ENCODE measurements at regions not wholly inside any gene's neighbourhood (a gene's known extent, or its start where the extent isn't known, plus 50 kb on each side); places are given as distances from the start of the nearest gene placed in this dataset.
"Not testable (repeated sequence)": the region's sequence is repeated elsewhere in the genome, so short reads cannot be mapped to it uniquely, and the experiment has no call there.

- no peak for DNase-seq (ENCODE audit: low spot score)
Measured at GRCh38 chr20:47863315-47863965, 78.2 kb upstream of the SULF2 start.

GRCh38 chr20:47862574-47863240 is 77.4 kb upstream of the SULF2 start:
- no peak for DNase-seq (ENCODE audit: low spot score)

- no peak for DNase-seq (ENCODE audit: low spot score)
Measured at GRCh38 chr20:47861116-47861515, 75.8 kb upstream of the SULF2 start.

- no peak for DNase-seq (ENCODE audit: low spot score)
Measured at GRCh38 chr20:47860049-47860830, 75.0 kb upstream of the SULF2 start.

- no peak for DNase-seq (ENCODE audit: low spot score)
Measured at GRCh38 chr20:47859278-47859677, 74.0 kb upstream of the SULF2 start.

- DNase-seq (ENCODE audit: low spot score): no peak
Measured at GRCh38 chr20:47857569-47858464, 72.5 kb upstream of the SULF2 start.

- no peak for DNase-seq (ENCODE audit: low spot score)
Measured at GRCh38 chr20:47857187-47857568, 71.9 kb upstream of the SULF2 start.

- DNase-seq (ENCODE audit: low spot score): no peak
Measured at GRCh38 chr20:47855799-47856198, 70.5 kb upstream of the SULF2 start.

GRCh38 chr20:47854687-47855212 is 69.5 kb upstream of the SULF2 start:
- DNase-seq (ENCODE audit: low spot score): peak; percentile 62

GRCh38 chr20:47851774-47852173 is 66.5 kb upstream of the SULF2 start:
- no peak for DNase-seq (ENCODE audit: low spot score)

- DNase-seq (ENCODE audit: low spot score): no peak
Measured at GRCh38 chr20:47850146-47850545, 64.9 kb upstream of the SULF2 start.

GRCh38 chr20:47849596-47849995 is 64.3 kb upstream of the SULF2 start:
- no peak for DNase-seq (ENCODE audit: low spot score)

GRCh38 chr20:47849006-47849405 is 63.7 kb upstream of the SULF2 start:
- no peak for DNase-seq (ENCODE audit: low spot score)

GRCh38 chr20:47848534-47848933 is 63.3 kb upstream of the SULF2 start:
- DNase-seq (ENCODE audit: low spot score): not testable (repeated sequence)

- DNase-seq (ENCODE audit: low spot score): no peak
Measured at GRCh38 chr20:47847884-47848485, 62.7 kb upstream of the SULF2 start.

GRCh38 chr20:47847220-47847619 is 61.9 kb upstream of the SULF2 start:
- DNase-seq (ENCODE audit: low spot score): not testable (repeated sequence)

GRCh38 chr20:47846651-47847050 is 61.4 kb upstream of the SULF2 start:
- DNase-seq (ENCODE audit: low spot score): not testable (repeated sequence)

- not testable (repeated sequence) for DNase-seq (ENCODE audit: low spot score)
Measured at GRCh38 chr20:47845382-47845977, 60.2 kb upstream of the SULF2 start.

- DNase-seq (ENCODE audit: low spot score): not testable (repeated sequence)
Measured at GRCh38 chr20:47844568-47844906, 59.3 kb upstream of the SULF2 start.

GRCh38 chr20:47843886-47844567 is 58.7 kb upstream of the SULF2 start:
- DNase-seq (ENCODE audit: low spot score): no peak

Data from COLO829 (cell line).